ENCODE measurements at regions not wholly inside any gene's neighbourhood (a gene's known extent, or its start where the extent isn't known, plus 50 kb on each side); places are given as distances from the start of the nearest gene placed in this dataset.

- TF ChIP-seq CTCF (conservative IDR thresholded peaks at IDR 0.05 in 1 of 2, IDR thresholded peaks at IDR 0.05 in 1 of 2; ENCODE audit: low read depth in 1 of 2, low read length in 2 of 2) (no peak), EZH2 (IDR thresholded peaks at IDR 0.05; ENCODE audit: low read length, missing control alignments) (no peak)
Measured at GRCh38 chr13:50459658-50460057, 383.8 kb downstream of the DLEU7 start.

Data from fibroblast of lung (primary cell).